DMS53 (cell line): ENCODE measurements at regions not wholly inside any gene's neighbourhood (a gene's known extent, or its start where the extent isn't known, plus 50 kb on each side); places are given as distances from the start of the nearest gene placed in this dataset.

Source experiments
- DNase-seq: peaks from one replicate; lab custom pipeline; 2025; lab: John Stamatoyannopoulos, UW

- DNase-seq = peak; percentile 72
Measured at GRCh38 chr6:105794239-105794638, 291.9 kb upstream of the PRDM1 start.

DNA sequence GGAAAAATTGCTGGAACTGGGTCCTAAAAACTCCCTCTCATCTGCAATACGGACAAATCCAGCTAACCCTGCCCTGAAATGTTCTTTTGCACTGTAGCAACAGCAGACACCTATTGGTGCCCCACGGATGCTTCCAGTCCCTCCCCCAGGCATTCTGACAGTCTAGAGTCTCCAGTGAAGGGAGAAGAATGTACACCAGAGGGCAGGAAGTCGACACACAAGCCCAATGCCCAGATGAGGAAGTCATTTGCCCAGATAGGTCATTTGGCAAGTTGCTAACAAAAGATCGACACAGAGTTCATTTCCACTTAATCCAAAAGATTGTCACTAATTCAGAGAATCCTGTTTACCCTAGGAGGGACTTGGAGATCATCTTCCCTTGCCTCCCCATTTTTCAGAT, 293.0 kb upstream of the PRDM1 start:
- peak; percentile 59 for DNase-seq

- DNase-seq = no peak
Measured at GRCh38 chr6:105791583-105792318, 294.4 kb upstream of the PRDM1 start.

DNA sequence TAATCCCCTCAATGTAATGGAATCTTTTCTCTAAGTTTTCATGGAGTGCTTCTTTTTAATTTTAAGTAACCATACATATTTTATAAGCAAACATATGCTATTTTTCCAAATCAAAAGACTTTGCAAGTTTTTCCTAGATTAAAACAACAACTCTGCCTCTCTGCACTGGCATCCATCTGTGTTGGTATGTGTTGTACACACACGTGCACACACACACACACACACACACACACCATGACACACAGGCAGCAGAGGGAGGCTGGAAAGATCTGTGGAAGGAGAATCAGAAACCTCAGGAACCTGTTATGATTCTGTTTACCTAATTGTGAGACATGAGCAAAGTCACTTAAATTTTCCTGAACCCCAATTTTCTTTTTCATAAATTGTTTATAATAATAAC, 295.0 kb upstream of the PRDM1 start:
- DNase-seq = no peak

GRCh38 chr6:105790635-105791034, 295.5 kb upstream of the PRDM1 start:
- DNase-seq = no peak

GRCh38 chr6:105789935-105790334, 296.2 kb upstream of the PRDM1 start:
- no peak for DNase-seq

GRCh38 chr6:105787747-105788146, 298.4 kb upstream of the PRDM1 start:
- DNase-seq = no peak

DNA sequence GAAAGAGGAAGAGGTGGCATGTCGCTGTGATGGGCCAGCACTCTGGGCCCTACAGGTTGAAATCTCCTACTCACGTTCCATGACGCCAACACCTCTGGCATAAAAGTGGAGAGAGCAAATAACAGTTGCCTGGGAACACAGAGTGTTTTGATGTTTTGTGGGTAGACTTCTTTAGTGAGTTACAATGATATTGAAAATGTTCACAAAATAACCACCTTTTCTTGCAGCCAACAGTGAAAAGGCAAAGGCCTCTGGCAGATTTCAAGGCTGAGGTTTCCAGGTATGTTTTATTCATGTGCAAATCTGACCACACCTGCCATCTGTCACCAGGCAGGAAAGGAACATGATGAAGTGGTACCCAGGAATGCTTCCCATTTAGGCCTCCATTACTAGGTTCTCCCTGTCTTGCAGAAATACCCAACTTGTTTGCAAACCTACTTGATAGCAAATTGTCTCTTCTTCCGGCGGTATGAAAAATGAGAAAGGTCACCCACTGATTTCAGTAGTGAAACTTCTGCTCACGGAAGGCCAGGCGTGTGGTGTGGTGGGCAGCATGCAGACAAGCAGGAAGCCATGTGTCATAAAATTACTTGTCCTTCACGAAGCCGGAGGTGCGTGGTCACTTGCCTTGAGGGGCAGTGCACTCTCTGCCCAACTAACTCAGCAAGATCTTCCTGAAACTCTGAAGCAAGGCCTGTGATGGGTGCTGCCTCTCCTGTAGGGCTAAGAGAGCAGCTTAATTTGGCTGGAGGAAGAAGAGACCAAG, 299.1 kb upstream of the PRDM1 start:
- DNase-seq = peak; percentile 7

DNA sequence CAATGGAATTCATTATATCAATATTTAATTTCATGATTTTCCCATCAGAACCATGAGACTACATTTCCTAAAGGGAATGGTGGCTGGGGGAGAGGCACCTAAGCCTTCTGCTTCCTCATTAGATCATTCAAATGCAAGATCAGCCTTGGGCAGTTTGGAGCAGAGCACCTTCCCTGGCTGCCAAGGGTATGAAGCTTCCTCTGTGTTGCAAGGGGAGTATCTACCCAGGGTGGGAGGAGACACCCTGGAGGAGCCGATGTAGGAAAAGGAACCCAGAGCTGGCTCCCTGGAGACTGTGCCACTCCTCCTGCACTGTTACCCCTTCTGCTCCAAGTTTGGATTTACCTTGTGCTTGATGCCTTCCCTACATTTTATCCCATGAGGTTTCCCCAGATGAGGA, 299.7 kb upstream of the PRDM1 start:
- no peak for DNase-seq

- DNase-seq = no peak
Measured at GRCh38 chr6:105785066-105785811, 300.9 kb upstream of the PRDM1 start.

DNA sequence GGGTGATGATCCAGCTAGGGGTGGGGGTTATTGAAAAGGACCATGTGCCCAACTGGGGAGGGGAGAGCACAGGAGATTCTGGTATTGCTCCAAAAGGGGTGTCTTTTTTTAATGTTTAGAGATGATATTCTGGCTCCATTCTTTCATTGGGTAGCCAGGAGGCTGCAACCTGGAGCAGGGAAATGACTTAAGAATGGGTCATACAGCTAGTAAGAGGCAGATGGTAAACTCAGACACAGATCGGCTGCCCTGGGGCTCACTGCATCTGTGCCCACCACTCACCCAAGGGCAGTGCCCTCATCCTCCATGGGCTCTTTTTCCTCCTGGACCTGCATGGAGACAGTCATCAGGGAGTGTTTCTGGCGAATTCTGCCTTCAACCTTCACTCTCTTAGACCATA, 302.0 kb upstream of the PRDM1 start:
- DNase-seq = no peak

DNA sequence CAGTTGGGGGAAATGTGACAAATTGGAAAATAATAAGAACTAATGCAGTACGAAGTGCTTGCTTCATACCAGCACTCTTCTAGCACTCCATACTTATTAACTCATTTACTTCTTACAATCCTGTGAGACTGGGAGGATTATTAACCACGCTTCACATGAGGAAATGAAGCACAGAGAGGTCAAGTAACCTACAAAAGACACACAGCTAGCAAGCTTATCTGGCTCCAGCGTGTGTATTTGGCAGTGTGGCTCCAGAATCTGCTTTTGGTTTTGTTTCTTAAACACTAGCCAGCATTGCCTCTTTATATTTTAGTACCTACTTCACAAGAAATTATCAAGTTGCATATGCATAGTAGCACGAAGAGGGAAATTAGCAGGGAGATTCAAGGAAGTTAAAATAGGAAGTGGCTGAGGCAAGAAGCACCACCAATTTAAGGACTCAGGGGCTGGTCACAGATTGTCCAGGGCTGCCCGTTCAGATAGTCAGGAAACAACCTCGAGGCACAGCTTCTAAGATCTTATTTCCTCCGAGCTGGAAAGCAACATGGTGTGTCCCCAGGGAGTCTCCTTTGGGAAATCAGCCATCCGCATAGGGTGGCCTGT, 302.7 kb upstream of the PRDM1 start:
- no peak for DNase-seq

- DNase-seq = no peak
Measured at GRCh38 chr6:105781915-105782314, 304.2 kb upstream of the PRDM1 start.

GRCh38 chr6:105781248-105781647, 304.9 kb upstream of the PRDM1 start:
- DNase-seq = no peak

- DNase-seq = peak; percentile 51
Measured at GRCh38 chr6:105780146-105780860, 305.8 kb upstream of the PRDM1 start.

GRCh38 chr6:105779110-105779509, 307.0 kb upstream of the PRDM1 start:
- no peak for DNase-seq

- DNase-seq = no peak
Measured at GRCh38 chr6:105775095-105775494, 311.0 kb upstream of the PRDM1 start.

DNA sequence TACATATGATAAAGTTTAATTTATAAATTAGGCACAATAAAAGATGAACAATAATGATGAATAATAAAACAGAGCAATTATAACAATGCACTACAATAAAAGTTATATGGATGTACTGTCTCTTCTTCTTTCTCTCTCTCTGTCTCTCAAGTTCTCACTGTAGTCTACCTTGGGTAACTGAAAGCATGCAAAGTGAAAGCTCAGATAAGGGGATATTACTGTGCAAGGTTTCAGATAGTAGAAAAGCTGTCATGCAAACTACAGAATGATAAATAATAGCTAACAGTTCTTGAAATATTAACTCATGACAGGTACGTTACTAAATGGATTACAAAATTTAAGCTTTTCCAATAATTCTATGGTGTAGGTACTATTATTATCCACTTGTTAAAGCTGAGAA, 311.9 kb upstream of the PRDM1 start:
- no peak for DNase-seq

DNA sequence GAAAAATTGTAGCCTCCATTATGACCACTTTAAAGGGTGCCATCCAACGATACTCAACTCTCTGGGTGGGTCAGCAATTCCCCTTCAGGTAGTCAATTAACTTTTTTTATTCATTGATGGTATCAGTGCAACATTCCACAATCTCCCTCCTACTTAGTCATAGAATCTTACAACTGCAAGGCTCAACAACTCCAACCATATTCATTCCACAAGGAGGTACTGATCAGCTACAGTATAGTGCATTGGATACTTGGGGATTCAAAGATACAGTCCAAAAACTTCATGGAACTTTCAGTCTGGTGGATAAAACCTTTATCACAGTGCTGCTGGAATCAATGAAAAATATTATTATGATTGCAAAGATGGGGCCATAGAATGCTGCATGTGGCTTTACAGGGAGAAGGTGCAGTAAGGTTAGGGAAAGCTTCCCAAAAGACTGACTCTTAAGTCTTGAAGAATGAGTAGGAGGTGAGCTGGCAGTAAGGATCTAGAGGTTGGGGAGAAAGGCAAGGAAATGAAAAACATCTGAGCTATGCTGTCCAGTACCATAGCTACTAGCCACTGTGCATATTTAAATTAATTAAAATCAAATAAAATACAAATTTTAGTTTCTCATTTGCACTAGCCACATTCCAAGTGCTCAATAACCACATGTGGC, 314.7 kb upstream of the PRDM1 start:
- DNase-seq = no peak

DNA sequence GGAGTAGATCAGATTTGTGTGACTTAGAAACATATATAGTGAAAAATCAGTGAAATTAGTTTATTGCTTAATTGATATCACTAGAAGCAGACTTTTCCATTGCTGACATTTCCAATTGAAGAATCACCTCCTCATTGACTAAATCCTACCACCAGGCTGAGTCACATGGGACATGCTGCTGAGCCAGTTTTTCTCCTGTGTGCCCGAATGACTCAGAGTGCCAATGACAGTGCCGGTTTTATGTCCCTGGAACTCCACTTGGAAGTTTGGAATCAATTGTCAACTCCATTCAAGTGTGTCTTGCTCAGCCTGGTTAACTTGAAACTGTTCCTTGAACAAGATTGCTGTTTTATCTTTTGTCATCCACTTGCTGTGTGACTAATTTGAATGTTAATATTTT, 316.1 kb upstream of the PRDM1 start:
- peak; percentile 57 for DNase-seq

DNA sequence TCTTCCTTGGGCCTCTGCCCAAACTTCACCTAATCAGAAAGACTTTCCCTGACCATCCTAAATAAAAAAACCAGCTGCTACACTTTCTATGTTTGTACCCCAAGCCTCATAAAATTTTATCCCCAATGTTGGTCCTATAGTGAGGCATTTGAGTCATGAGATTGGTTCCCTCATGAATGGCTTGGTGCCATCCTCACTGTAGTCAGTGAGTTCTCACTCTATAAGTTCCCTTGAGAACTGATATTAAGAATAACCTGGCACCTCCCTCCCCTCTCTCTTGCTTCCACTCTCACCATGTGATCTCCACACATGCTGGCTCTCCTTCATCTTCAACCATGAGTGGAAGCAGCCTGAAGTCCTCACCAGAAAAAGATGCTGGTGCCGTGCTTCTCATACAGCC, 316.9 kb upstream of the PRDM1 start:
- no peak for DNase-seq
